RKO (cell line): ENCODE measurements at regions not wholly inside any gene's neighbourhood (a gene's known extent, or its start where the extent isn't known, plus 50 kb on each side); places are given as distances from the start of the nearest gene placed in this dataset.
"Not testable (repeated sequence)": the region's sequence is repeated elsewhere in the genome, so short reads cannot be mapped to it uniquely, and the experiment has no call there.

ENCODE experiments used
- DNase-seq: peaks from one replicate; pipeline ENCODE4 v3.0.0-alpha.2; 2016; ENCODE audit warnings: low spot score

- DNase-seq: no peak
Observed at GRCh38 chr7:34392972-34393371, 265.0 kb upstream of the NPSR1 start.

- DNase-seq: no peak
Observed at GRCh38 chr7:34396437-34397064, 261.5 kb upstream of the NPSR1 start.

GRCh38 chr7:34401776-34402175, 256.2 kb upstream of the NPSR1 start:
- DNase-seq: no peak

- DNase-seq: no peak
Observed at GRCh38 chr7:34406848-34407530, 251.0 kb upstream of the NPSR1 start.

- no peak for DNase-seq
Observed at GRCh38 chr7:34407586-34407985, 250.4 kb upstream of the NPSR1 start.

- no peak for DNase-seq
Observed at GRCh38 chr7:34417781-34418180, 240.2 kb upstream of the NPSR1 start.

- no peak for DNase-seq
Observed at GRCh38 chr7:34421526-34421925, 236.5 kb upstream of the NPSR1 start.

GRCh38 chr7:34425194-34425593, 232.8 kb upstream of the NPSR1 start:
- DNase-seq: no peak

- DNase-seq: no peak
Observed at GRCh38 chr7:34425631-34426384, 232.2 kb upstream of the NPSR1 start.

GRCh38 chr7:34430456-34430855, 227.6 kb upstream of the NPSR1 start:
- no peak for DNase-seq

GRCh38 chr7:34438436-34438835, 219.6 kb upstream of the NPSR1 start:
- DNase-seq: no peak

GRCh38 chr7:34445653-34446052, 212.4 kb upstream of the NPSR1 start:
- no peak for DNase-seq

- not testable (repeated sequence) for DNase-seq
Observed at GRCh38 chr7:34448531-34448930, 209.5 kb upstream of the NPSR1 start.

- DNase-seq: no peak
Observed at GRCh38 chr7:34449765-34450164, 208.3 kb upstream of the NPSR1 start.

- DNase-seq: no peak
Observed at GRCh38 chr7:34451183-34451582, 206.8 kb upstream of the NPSR1 start.

- no peak for DNase-seq
Observed at GRCh38 chr7:34451923-34452322, 206.1 kb upstream of the NPSR1 start.

GRCh38 chr7:34452363-34452762, 205.7 kb upstream of the NPSR1 start:
- no peak for DNase-seq

GRCh38 chr7:34453150-34453549, 204.9 kb upstream of the NPSR1 start:
- DNase-seq: no peak

GRCh38 chr7:34454381-34454780, 203.6 kb upstream of the NPSR1 start:
- no peak for DNase-seq

GRCh38 chr7:34457329-34457728, 200.7 kb upstream of the NPSR1 start:
- DNase-seq: no peak

- no peak for DNase-seq
Observed at GRCh38 chr7:34463830-34464229, 194.2 kb upstream of the NPSR1 start.

- no peak for DNase-seq
Observed at GRCh38 chr7:34471844-34472243, 186.2 kb upstream of the NPSR1 start.

- DNase-seq: no peak
Observed at GRCh38 chr7:34486371-34486770, 171.6 kb upstream of the NPSR1 start.
